HG02759 (cell line): ENCODE measurements at regions not wholly inside any gene's neighbourhood (a gene's known extent, or its start where the extent isn't known, plus 50 kb on each side); places are given as distances from the start of the nearest gene placed in this dataset.

Experiments
- ATAC-seq: cut with Tn5 transposase; IDR thresholded peaks from one replicate; pipeline ENCODE4 v1.9.1; 2021; ENCODE audit warnings: mild to moderate bottlenecking, moderate library complexity; ENCODE audit not compliant: unreplicated experiment

DNA sequence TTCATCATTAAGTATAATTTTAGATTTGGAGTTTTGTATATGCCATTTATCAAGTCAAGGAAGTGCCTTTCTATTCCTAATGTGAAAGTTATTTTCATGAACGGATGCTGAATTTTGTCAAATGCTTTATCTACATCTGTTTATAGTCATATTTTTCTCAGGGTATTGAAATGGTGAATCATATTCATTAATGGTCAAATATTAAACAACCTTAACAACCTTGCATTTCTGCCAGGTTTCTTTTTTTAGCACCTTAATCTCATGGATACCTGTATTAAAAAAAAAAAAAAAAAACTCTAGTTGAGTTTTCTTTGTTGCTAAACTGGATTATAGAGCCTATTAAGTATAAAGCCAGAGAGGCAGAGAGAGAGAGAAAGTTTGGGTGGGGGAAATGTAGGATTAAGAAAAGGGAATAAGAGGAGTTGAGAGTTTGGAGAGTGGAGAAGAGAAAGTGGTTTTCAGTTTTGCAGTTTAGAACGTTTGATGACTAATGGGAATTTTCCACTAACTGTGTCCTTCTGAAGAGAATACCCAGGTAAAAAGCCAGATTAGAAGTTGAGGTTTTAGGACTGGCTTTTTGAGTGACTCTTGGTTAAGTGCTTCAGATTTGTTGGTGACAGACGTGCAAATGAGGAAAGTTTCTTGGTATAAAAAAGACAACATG lies 305.0 kb downstream of the HLX start:
- no peak for ATAC-seq

DNA sequence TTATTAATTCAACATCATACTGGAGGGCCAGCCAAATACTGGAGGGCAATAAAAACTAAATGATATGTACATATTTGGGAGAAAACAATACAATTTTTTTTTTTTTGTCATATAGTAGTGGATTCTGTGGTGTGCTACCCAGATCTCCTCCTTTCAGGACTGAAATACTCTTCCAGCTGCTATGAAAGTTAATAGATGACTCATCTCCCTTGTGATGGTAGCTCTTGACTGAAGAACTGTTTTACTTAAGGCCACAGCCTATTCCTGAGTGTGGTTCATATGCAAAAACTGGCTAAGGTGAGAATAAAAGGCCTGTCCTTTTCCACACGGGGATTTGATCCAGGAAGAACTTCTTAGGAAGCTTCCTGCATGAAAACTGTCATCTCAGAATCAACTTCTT lies 307.9 kb downstream of the HLX start:
- no peak for ATAC-seq

DNA sequence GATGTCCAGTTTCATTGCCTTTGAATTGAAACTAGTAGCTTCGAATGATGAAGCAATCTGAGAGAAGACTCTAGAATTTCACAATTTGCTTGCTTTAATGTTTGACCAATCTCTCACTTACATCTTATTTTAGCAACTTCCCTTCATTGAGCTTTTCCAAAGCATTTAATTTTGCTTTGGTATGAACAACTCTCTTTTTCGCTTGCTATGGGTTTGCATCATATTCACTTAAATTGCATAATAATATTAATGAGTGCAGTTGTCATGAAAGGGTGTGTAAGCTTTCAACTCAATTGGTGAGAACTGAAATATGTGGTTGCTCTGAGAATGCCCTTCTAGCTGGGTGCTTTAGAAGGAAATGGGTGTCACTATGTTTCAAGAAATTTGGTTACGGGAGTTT lies 309.2 kb downstream of the HLX start:
- no peak for ATAC-seq

GRCh38 chr1:221190249-221190648 lies 311.0 kb downstream of the HLX start:
- no peak for ATAC-seq

- no peak for ATAC-seq
Observed at GRCh38 chr1:221192055-221192454, 312.8 kb downstream of the HLX start.

DNA sequence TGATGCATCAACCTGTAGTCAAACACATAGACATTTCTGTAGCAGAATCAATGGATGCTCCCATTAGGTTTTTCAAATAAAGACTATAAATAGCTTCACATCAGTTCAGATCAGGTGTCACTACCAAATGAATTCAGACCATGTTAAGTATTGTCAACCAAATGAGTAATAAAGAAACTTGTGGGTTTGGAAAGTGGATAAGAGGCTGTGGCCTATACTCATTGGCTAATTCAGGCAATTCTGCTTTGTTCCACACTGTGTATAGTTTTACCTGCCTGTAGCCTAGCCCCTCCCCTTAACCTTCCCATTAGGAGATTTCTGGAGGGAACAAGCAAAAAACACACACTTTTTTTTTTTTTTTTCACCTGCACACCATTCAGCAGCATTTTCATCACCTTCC lies 321.2 kb downstream of the HLX start:
- peak; percentile 57 for ATAC-seq

DNA sequence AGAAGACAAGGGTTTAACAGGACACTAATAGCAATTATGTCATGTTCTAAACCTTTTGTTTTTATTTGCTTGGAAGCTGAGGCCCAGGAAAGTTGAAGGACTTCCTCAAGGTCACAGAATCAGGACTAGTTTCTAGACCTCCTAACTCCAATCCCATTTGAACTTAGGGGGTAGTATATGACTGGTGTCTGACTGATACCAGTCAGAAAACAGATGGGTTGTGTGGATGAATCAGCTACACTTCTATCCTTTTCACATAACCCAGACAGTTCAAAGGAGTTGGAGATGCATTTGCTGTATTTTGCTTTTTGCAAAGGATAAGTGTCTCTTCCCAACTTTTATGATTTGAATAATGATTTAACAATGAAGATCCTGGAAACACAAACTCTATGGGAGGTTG lies 322.5 kb downstream of the HLX start:
- no peak for ATAC-seq

DNA sequence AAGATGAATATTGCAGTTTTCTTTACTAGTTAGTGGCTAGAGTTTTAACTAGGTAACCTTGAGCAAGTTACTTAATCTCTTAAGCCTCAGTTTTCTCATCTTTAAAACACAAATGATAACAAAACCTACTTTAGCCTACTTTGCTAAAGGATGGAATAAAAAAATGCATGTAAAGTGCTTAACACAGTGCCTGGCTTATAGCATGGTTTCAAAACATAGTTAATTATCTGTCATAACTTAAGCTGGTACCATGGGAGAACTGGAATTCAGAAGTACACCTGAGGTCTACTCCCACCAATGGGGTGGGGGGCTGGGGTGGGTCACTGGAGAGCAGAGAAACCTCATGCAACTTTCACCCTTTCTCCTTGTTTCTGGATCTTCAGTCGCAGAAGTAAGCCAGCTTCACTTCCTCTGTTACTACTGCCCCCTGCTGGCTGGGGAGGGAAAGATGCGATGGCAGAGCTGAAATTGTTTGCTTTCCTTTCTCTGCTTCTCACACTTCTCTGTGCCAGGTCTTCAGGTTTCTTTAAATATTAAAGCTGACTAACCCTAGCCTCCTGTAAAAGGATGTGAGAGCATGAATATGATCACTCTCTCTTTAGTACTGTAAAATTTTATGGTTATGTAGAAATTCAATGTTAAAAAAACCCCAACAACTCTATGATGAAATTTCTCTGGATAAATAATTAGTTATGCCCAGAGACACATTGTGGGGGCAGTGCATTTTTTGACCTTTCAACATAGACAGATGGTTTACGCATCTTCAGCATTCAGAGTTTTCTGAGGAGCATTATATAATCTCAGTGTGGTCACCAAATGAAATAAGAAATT lies 324.2 kb downstream of the HLX start:
- ATAC-seq: peak; percentile 73

- ATAC-seq: no peak
Observed at GRCh38 chr1:221204055-221204833, 325.0 kb downstream of the HLX start.

DNA sequence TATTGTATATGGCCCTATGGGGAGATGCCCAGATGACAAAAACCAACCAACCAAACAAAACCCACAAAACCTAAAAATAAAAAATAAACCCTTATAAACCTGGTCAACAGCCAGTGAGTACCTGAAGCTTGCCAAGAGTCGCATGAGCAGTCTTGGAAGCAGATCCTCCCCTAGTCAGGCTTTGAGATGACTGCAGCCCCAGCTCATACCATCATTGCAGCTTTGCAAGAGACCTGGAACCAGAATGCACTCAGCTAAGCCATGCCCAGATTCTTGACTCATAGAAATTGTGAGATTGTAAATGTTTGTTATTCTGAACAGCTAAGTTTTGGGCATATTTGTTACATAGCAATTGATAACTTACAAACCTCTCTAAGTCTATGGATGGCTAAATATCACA lies 326.8 kb downstream of the HLX start:
- ATAC-seq: no peak

DNA sequence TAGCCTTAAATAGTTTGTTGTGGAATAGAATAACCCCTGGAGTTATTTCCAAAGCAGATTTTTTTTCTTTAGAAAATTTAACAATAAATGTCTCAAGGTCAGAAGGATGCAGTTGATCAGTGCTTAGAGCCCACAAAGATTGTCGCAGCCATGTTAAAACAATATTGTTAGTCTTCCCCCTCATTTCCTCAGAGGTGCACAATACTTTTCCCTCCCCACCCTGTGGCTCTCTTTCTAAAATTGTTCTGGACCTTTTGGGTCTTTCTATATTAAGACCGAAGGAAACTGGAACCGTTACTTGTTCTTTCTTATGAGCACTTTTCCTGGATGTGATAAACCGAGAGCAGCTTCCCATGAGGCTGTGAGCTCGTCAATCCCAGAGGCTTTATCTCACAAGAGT lies 333.7 kb downstream of the HLX start:
- ATAC-seq: no peak

- ATAC-seq: no peak
Observed at GRCh38 chr1:221217029-221217428, 337.8 kb downstream of the HLX start.

DNA sequence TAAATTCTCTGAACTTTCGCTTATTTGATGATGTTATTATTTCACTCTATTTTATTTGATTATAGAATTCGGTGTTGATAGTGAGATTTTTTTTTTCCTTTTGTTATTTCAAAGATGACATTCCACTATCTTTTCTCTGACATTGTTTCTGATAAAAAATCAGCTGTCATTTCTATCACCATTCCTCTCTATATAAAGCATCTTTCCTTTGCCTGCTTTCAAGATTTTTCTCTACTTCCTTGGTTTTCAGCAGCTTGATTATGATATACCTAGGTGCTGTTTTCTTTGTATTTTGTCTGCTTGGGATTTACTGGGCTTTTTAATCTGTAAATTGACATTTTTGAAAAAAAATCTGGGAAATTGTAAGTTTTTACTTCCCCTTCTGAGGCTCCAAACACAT lies 344.0 kb downstream of the HLX start:
- no peak for ATAC-seq

- ATAC-seq: no peak
Observed at GRCh38 chr1:221227460-221227859, 348.2 kb downstream of the HLX start.

DNA sequence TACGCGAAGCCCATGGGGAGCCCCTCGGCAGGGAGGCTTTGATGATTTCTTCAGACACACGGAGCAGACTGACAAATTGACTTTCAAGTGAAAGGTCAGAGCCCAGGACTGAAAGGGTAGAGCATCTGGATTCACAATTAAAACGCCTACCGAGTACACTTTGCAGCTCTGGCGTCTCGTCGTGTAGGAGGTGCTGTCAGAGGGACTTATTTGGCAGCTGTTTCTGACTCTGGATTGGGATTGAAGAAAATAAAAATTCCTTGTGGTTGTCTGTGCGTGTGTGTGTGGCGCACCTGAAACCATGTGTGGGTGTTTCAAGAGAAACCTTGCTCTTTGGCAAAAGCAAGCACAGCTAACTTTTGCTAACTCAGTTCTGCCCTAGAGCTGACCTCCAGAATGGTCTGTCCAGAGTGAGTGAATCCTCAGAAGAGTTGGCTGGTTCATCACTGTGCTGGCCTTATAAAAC lies 348.7 kb downstream of the HLX start:
- ATAC-seq: no peak

DNA sequence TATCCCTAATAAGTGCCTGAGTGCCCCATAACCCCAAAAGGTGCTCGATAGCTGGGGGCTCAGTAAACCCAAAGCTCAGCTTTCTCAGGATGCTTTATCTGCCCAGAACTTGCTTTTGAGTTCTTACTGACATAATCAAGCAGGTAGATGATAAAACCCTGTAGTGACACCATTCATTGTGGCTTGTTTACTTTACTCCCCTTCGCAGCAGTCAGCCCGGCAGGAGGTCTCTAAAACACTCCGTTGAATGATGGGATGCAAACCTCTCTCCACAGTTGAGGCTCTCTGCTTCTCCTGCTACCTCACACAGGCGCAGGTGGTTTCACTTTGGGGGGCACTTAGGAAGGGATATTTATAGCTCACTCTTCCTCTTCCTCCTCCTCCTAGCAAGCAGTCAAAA lies 349.4 kb downstream of the HLX start:
- no peak for ATAC-seq

- no peak for ATAC-seq
Observed at GRCh38 chr1:221230605-221231004, 351.4 kb downstream of the HLX start.

DNA sequence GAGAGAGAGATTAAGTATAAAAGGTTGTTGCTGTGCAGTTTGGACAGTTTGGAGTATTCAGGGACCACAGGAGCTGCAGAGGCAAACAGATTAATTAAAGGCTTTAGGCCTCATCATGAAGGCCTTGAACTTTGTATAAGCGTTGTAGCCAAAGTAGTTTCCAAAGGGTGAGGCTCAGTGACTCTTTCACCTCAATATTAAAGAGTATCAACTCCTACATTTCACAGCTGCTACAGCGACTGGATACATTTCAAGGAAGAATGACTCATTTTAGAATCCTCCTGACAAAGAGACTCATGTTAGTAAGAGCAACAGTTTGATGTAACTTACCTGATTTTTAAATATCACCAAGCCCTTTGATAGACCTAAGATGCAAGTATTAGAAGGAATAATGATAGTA lies 355.5 kb downstream of the HLX start:
- ATAC-seq: no peak

GRCh38 chr1:221237587-221237986 lies 358.3 kb downstream of the HLX start:
- ATAC-seq: no peak

GRCh38 chr1:221239181-221239580 lies 359.9 kb downstream of the HLX start:
- no peak for ATAC-seq

- ATAC-seq: no peak
Observed at GRCh38 chr1:221239792-221240191, 360.5 kb downstream of the HLX start.

GRCh38 chr1:221240690-221241089 lies 361.4 kb downstream of the HLX start:
- no peak for ATAC-seq
